AG10803 (cell line): ENCODE measurements at regions not wholly inside any gene's neighbourhood (a gene's known extent, or its start where the extent isn't known, plus 50 kb on each side); places are given as distances from the start of the nearest gene placed in this dataset.

ENCODE experiments used
- DNase-seq: peaks from one replicate; pipeline ENCODE4 v3.0.0; 2010; ENCODE audit warnings: low read depth
- H3K4me3 ChIP-seq: 2 replicates; pipeline ENCODE4 v1.5.1; 2011; ENCODE audit warnings: mild to moderate bottlenecking, low read length, control low read depth
- CTCF ChIP-seq: conservative IDR thresholded peaks from 2 replicates; pipeline ENCODE4 v1.5.1; 2011; ENCODE audit warnings: mild to moderate bottlenecking, low read length, control low read depth, inconsistent platforms

- no peak for TF ChIP-seq CTCF
- no peak overlapping the region for H3K4me3 ChIP-seq
- DNase-seq: no peak
Measured at GRCh38 chr15:56307180-56307579, 58.0 kb upstream of the TEX9 start.

DNA sequence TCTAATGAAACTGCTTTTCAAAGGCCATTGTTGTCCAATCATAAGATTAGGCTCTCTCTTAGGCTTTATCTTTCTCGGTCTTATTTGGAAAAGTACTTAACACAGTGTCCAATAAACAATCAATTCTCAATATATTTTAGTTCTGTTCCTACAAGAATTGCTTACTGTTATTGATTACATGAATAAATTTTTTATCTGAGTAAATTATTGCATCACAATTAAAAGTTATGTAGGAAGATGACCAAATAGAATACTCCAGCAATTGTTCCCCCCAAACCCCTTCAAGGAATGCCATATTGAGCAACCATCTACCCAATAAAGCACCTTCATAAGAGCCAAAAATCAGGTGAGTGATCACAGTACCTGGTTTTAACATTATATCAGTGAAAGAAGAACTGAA is 55.0 kb upstream of the RFX7 start:
- DNase-seq: no peak
- no peak for TF ChIP-seq CTCF
- no peak overlapping the region for H3K4me3 ChIP-seq

DNA sequence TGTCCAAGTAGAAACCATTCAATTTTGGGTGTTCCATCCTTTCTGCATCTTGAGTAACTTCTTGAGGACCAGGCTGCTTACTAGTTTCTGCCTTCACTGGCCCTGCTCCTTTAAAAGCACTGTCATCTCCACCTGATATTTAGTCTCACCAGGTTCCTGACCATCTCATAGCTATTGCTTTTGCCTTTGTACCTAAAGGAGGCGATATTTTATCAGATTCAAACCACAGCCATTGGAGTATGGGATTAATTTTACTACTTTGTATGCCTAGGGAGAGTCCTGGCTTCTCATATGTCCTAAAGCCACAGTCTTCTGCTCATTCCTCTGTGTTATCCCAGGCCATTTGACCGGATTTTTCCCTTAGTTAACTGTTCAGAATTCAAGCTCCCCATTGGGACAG is 51.8 kb upstream of the RFX7 start:
- 0 out of 2 replicates have a peak, but pooled peaks have one; percentile 3 for TF ChIP-seq CTCF
- no peak for DNase-seq
- no peak overlapping the region for H3K4me3 ChIP-seq

- TF ChIP-seq CTCF: no peak
- no peak for DNase-seq
- H3K4me3 ChIP-seq: no peak overlapping the region
Measured at GRCh38 chr15:56293495-56294292, 50.0 kb upstream of the RFX7 start.
